ENCODE measurements at regions not wholly inside any gene's neighbourhood (a gene's known extent, or its start where the extent isn't known, plus 50 kb on each side); places are given as distances from the start of the nearest gene placed in this dataset.

DNA sequence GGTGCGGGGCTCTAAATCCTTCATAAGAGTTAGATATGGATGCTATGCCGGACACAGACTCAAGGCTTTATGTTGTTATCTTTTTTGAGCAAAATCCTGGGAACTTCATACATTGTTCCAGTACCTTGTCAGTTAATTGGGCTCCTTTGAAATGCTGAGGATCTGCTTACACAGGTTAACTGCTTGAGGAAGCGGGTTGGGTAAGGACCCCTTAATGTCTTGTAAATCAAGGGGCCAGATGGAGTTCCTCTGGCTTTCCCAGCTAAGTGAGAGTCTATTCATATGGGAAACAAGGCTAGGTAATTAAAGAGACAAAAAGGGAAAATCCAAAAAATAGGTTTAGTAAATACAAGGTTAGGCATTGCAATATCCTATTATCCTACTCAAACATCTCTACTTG is 141.5 kb downstream of the OR2B2 start:
- no peak overlapping the region for H3K27ac Mint-ChIP-seq (ENCODE audit: unreplicated experiment)
- H3K36me3 Mint-ChIP-seq (ENCODE audit: unreplicated experiment), result no peaks in the 10 kb centered on the region
- H3K4me1 Mint-ChIP-seq (ENCODE audit: low read depth, unreplicated experiment), result peaks cover 18% of the 10 kb centered on the region
- DNase-seq, result no peak
- no peak overlapping the region for H3K4me3 Mint-ChIP-seq (ENCODE audit: unreplicated experiment)
- peaks cover 8% of the 10 kb centered on the region for H3K27me3 Mint-ChIP-seq (ENCODE audit: unreplicated experiment)
- H3K9me3 Mint-ChIP-seq (ENCODE audit: unreplicated experiment), result peaks cover 5% of the 10 kb centered on the region
- TF ChIP-seq, protein P1, sequence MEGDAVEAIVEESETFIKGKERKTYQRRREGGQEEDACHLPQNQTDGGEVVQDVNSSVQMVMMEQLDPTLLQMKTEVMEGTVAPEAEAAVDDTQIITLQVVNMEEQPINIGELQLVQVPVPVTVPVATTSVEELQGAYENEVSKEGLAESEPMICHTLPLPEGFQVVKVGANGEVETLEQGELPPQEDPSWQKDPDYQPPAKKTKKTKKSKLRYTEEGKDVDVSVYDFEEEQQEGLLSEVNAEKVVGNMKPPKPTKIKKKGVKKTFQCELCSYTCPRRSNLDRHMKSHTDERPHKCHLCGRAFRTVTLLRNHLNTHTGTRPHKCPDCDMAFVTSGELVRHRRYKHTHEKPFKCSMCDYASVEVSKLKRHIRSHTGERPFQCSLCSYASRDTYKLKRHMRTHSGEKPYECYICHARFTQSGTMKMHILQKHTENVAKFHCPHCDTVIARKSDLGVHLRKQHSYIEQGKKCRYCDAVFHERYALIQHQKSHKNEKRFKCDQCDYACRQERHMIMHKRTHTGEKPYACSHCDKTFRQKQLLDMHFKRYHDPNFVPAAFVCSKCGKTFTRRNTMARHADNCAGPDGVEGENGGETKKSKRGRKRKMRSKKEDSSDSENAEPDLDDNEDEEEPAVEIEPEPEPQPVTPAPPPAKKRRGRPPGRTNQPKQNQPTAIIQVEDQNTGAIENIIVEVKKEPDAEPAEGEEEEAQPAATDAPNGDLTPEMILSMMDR (IDR thresholded peaks at IDR 0.05; ENCODE audit: partially characterized antibody, unreplicated experiment), result no peak

DNA sequence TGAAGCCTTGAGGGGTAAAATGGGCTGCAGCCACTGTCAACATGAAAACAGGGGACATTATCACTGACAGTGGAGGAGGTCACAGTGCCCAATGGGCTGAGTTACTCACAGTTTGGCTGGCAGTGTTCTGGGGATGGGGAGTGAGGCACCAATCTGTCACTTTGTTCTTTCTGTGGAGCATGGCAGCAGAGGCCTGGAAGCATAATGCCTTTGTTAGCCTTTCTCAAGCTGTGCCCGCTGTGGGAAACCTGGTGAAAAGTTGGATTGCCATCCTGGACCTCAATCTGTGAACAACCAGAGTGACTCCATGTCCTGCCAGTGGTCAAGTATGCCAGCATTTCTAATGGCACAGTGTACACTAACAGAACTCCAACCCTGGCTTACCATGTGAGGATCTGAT is 143.6 kb downstream of the OR2B2 start:
- no peak for DNase-seq
- H3K9me3 Mint-ChIP-seq (ENCODE audit: unreplicated experiment), result peaks cover 8% of the 10 kb centered on the region

DNA sequence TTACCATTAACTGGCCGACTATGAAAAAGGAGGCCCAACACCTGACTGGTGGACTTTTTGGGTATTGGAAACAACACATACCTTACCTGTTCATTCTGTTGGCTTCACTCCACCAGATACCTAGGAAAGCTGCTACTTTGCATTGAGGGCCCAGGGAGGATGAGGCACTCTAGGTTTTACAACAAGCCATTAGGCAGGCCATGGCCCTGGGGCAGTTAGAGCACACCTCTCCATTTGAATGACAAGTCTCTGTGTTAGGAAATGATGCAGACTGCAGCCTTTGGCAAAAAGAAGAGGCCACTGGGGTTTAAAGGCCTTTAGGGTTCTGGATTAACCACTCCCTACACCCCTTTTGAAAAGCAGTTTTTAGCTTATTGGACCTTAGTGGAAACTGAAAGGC is 144.3 kb downstream of the OR2B2 start:
- H3K4me1 Mint-ChIP-seq (ENCODE audit: low read depth, unreplicated experiment), result peaks cover 18% of the 10 kb centered on the region
- no peak for DNase-seq
- no peaks in the 10 kb centered on the region for H3K36me3 Mint-ChIP-seq (ENCODE audit: unreplicated experiment)
- H3K27me3 Mint-ChIP-seq (ENCODE audit: unreplicated experiment), result peaks cover 12% of the 10 kb centered on the region
- TF ChIP-seq, protein P1 (IDR thresholded peaks at IDR 0.05; ENCODE audit: partially characterized antibody, unreplicated experiment), result no peak
- H3K9me3 Mint-ChIP-seq (ENCODE audit: unreplicated experiment), result peaks cover 8% of the 10 kb centered on the region
- H3K27ac Mint-ChIP-seq (ENCODE audit: unreplicated experiment), result no peak overlapping the region
- no peak overlapping the region for H3K4me3 Mint-ChIP-seq (ENCODE audit: unreplicated experiment)

More for the DNA sequence above, 143.6 kb downstream of the OR2B2 start:
- Mint-ChIP-seq H3K4me1 (ENCODE audit: low read depth, unreplicated experiment) (peaks cover 18% of the 10 kb centered on the region), H3K4me3 (ENCODE audit: unreplicated experiment) (no peak overlapping the region), H3K27ac (ENCODE audit: unreplicated experiment) (no peak overlapping the region), H3K27me3 (ENCODE audit: unreplicated experiment) (peaks cover 12% of the 10 kb centered on the region), H3K36me3 (ENCODE audit: unreplicated experiment) (no peaks in the 10 kb centered on the region)
- TF ChIP-seq, protein P1 (IDR thresholded peaks at IDR 0.05; ENCODE audit: partially characterized antibody, unreplicated experiment), result no peak

DNA sequence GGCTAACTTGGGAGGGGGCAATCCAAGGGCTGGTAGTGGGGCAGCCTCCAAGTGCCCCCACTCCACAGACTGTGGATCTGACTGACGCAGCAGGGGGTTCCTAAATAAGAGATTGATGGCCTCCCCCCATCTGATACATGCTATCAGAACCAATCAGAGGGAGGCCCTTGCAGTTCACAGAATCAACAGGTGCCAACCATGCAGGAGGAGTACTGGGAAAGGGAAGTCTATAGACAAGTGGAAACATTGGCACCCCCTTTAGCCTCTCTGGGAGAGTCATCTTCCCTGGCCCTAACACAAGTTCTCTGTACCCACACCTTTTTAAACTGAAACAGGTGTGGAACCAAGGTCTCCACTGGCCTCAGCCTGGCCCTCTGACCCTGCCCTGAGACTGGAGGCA is 145.8 kb downstream of the OR2B2 start:
- TF ChIP-seq, protein P1 (IDR thresholded peaks at IDR 0.05; ENCODE audit: partially characterized antibody, unreplicated experiment), result no peak
- no peak overlapping the region for H3K4me3 Mint-ChIP-seq (ENCODE audit: unreplicated experiment)
- H3K36me3 Mint-ChIP-seq (ENCODE audit: unreplicated experiment), result no peaks in the 10 kb centered on the region
- no peak for DNase-seq
- H3K27me3 Mint-ChIP-seq (ENCODE audit: unreplicated experiment), result peaks cover 12% of the 10 kb centered on the region
- H3K27ac Mint-ChIP-seq (ENCODE audit: unreplicated experiment), result no peak overlapping the region
- H3K4me1 Mint-ChIP-seq (ENCODE audit: low read depth, unreplicated experiment), result peaks cover 17% of the 10 kb centered on the region
- peaks cover 7% of the 10 kb centered on the region for H3K9me3 Mint-ChIP-seq (ENCODE audit: unreplicated experiment)

DNA sequence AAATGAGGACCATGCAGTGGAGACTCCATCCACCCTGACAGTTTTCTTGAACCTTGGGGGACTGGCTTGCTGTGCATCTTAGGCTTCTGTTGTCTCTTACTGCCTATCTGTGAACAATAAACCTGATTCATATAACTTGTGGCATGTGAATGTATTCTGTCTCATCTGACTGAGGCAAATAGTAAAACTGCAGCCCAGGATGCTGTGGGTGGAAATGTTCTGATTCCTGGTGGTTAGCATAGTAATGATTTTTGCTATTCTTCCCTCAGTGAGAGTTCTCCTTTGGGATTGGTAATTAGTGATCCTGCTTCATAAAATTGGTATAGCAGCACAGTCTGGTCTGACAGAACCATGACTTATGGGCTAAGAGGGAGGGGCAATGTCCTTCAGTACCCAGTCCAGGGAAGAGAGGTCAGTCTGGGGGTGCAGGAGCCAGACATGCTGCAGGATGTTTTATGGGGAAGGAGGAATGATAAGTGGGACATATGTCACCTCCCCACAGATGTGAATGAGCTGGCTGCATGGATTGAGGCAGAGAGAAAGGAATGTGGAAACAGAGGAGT is 147.1 kb downstream of the OR2B2 start:
- no peaks in the 10 kb centered on the region for H3K36me3 Mint-ChIP-seq (ENCODE audit: unreplicated experiment)
- TF ChIP-seq, protein P1 (IDR thresholded peaks at IDR 0.05; ENCODE audit: partially characterized antibody, unreplicated experiment), result no peak
- peaks cover 9% of the 10 kb centered on the region for H3K27me3 Mint-ChIP-seq (ENCODE audit: unreplicated experiment)
- H3K4me1 Mint-ChIP-seq (ENCODE audit: low read depth, unreplicated experiment), result peaks cover 12% of the 10 kb centered on the region
- peak overlapping the region; percentile 84 for H3K27ac Mint-ChIP-seq (ENCODE audit: unreplicated experiment)
- H3K4me3 Mint-ChIP-seq (ENCODE audit: unreplicated experiment), result peak overlapping the region; percentile 69
- DNase-seq, result no peak
- peaks cover 4% of the 10 kb centered on the region for H3K9me3 Mint-ChIP-seq (ENCODE audit: unreplicated experiment)

All from glutamatergic neuron (in vitro differentiated cells).